Ovary (tissue), 3 donors: ENCODE measurements at regions not wholly inside any gene's neighbourhood (a gene's known extent, or its start where the extent isn't known, plus 50 kb on each side); places are given as distances from the start of the nearest gene placed in this dataset.

ENCODE experiments used
- CTCF ChIP-seq, 3 donors: fragments of 450-650 bp in 2 of 3; fragments of 200-600 bp in 1 of 3; IDR thresholded peaks; one replicate each; pipeline versions ENCODE4 v1.5.1 to v1.8.0; 2016 to 2022; ENCODE audit warnings: antibody characterized with exemption in 3 of 3, mild to moderate bottlenecking in 1 of 3
- POLR2A ChIP-seq: fragments of 450-650 bp; IDR thresholded peaks from one replicate; pipeline ENCODE4 v1.6.1; 2017; ENCODE audit warnings: antibody characterized with exemption, mild to moderate bottlenecking, moderate library complexity
- donor health status: DM: no; HTN: no; CAD: no.

DNA sequence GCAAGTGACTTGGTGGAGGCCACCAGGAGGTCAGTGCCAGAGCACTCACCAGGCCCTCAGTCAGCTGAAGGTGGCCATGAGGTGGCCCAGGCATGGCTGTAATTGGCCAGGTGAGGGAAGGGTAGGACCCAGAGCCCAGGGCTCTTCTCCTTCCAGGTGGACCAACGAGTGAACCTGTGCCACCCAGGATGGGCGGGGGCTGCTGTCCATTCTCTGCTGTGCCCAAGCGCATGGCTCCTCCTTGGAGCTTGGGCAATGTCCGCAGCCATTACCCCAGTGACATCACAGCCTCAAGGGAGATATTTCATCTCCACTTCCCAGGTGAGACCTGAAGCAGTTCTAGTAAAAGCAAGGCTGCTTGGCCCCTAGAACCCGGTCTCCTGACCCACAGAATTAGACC, 303.0 kb upstream of the FOXF1 start:
- TF ChIP-seq CTCF (IDR thresholded peaks at IDR 0.05): no peak
- TF ChIP-seq POLR2A: no peak
